ENCODE measurements at regions not wholly inside any gene's neighbourhood (a gene's known extent, or its start where the extent isn't known, plus 50 kb on each side); places are given as distances from the start of the nearest gene placed in this dataset.

GRCh38 chr13:109680930-109681329, 105.5 kb downstream of the IRS2 start:
- ATAC-seq = no peak
- Histone ChIP-seq H3K4me1 (peaks cover 0 to 12% (median 0%) of the 10 kb centered on the region in 3 donors), H3K27ac (no peak overlapping the region), H3K27me3 (no peaks in the 10 kb centered on the region), H3K9me3 (no peaks in the 10 kb centered on the region), H3K36me3 (no peaks in the 10 kb centered on the region), H3K4me3 (no peak overlapping the region)
- WGBS, 2 donors (ENCODE audit: low coverage in 1 of 2) = 73 to 80% methylated on average over 1 to 3 of the region's 4 CpGs
- TF ChIP-seq POLR2A (IDR thresholded peaks at IDR 0.05) (no peak), EP300 (IDR thresholded peaks at IDR 0.05) (no peak), POLR2AphosphoS5 (IDR thresholded peaks at IDR 0.05) (no peak)
- TF ChIP-seq, protein P1, sequence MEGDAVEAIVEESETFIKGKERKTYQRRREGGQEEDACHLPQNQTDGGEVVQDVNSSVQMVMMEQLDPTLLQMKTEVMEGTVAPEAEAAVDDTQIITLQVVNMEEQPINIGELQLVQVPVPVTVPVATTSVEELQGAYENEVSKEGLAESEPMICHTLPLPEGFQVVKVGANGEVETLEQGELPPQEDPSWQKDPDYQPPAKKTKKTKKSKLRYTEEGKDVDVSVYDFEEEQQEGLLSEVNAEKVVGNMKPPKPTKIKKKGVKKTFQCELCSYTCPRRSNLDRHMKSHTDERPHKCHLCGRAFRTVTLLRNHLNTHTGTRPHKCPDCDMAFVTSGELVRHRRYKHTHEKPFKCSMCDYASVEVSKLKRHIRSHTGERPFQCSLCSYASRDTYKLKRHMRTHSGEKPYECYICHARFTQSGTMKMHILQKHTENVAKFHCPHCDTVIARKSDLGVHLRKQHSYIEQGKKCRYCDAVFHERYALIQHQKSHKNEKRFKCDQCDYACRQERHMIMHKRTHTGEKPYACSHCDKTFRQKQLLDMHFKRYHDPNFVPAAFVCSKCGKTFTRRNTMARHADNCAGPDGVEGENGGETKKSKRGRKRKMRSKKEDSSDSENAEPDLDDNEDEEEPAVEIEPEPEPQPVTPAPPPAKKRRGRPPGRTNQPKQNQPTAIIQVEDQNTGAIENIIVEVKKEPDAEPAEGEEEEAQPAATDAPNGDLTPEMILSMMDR (IDR thresholded peaks at IDR 0.05) = no peak

DNA sequence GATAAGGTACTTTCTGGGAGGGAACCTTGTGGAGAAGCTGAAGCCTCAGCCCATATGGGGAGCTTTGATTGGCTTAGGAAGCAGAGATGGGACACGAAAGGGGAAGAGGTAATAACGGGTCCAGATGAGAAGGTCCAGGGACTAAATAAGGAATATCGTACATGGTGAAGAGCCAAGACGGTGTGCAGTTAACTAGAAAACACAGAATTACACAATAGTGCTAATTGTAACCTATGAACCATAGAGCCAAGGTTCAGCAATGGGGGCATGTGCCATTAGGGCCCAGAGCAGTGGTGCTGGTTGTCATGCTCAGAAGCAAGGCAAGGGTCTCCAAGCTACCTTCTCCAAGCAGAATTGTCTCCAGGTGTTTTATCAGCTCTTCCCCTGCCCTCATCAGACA, 106.1 kb downstream of the IRS2 start:
- 76 to 100% methylated on average over 3 to 4 of the region's 4 CpGs for WGBS, 2 donors (ENCODE audit: low coverage in 1 of 2)
- no peak overlapping the region for H3K27ac ChIP-seq
- TF ChIP-seq POLR2A (IDR thresholded peaks at IDR 0.05) (no peak), POLR2AphosphoS5 (IDR thresholded peaks at IDR 0.05) (no peak), EP300 (IDR thresholded peaks at IDR 0.05) (no peak)
- TF ChIP-seq, protein P1 (IDR thresholded peaks at IDR 0.05) = no peak

GRCh38 chr13:109678459-109678858, 107.9 kb downstream of the IRS2 start:
- Histone ChIP-seq H3K27me3 (no peaks in the 10 kb centered on the region), H3K36me3 (no peaks in the 10 kb centered on the region), H3K4me1 (no peaks in the 10 kb centered on the region), H3K4me3 (no peak overlapping the region), H3K9me3 (no peaks in the 10 kb centered on the region), H3K27ac (no peak overlapping the region)
- 76 to 100% methylated on average over 1 to 4 of the region's 4 CpGs for WGBS, 2 donors (ENCODE audit: low coverage in 1 of 2)
- TF ChIP-seq POLR2AphosphoS5 (IDR thresholded peaks at IDR 0.05) (no peak), EP300 (IDR thresholded peaks at IDR 0.05) (no peak)
- TF ChIP-seq, protein P1 (IDR thresholded peaks at IDR 0.05) = no peak
- no peak for ATAC-seq

More for the DNA sequence above, 106.1 kb downstream of the IRS2 start:
- Histone ChIP-seq H3K4me1 (peaks cover 0 to 10% (median 0%) of the 10 kb centered on the region in 3 donors), H3K36me3 (no peaks in the 10 kb centered on the region), H3K27me3 (no peaks in the 10 kb centered on the region), H3K9me3 (no peaks in the 10 kb centered on the region), H3K4me3 (no peak overlapping the region)
- ATAC-seq = no peak

DNA sequence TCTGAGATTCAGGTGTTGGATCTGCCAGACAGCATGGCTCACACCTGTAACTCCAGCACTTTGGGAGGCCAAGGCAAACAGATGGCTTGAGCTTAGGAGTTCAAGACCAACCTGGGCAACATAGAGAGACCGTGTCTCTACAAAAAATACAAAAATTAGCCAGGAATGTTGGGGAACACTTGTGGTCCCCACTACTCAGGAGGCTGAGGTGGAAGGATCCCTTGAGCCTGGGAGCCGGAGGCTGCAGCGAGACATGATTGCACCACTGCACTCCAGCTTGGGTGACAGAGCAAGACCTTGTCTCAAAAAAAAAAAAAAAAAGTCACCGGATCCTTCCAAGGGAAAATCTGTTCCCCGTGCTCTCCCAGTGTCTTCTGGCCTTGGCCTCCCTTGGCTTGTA, 109.2 kb downstream of the IRS2 start:
- ATAC-seq = no peak
- Histone ChIP-seq H3K4me1 (no peaks in the 10 kb centered on the region), H3K36me3 (no peaks in the 10 kb centered on the region), H3K9me3 (no peaks in the 10 kb centered on the region), H3K27me3 (no peaks in the 10 kb centered on the region), H3K27ac (no peak overlapping the region), H3K4me3 (no peak overlapping the region)
- WGBS, 2 donors (ENCODE audit: low coverage in 1 of 2) = 86% methylated on average over 2 to 3 of the region's 5 CpGs
- TF ChIP-seq, protein P1 (IDR thresholded peaks at IDR 0.05) = no peak

- H3K27me3 ChIP-seq = no peaks in the 10 kb centered on the region
- no peak overlapping the region for H3K27ac ChIP-seq
- no peak for ATAC-seq
- no peak overlapping the region for H3K4me3 ChIP-seq
- no peaks in the 10 kb centered on the region for H3K36me3 ChIP-seq
- WGBS, 2 donors (ENCODE audit: low coverage in 1 of 2) = 76 to 80% methylated on average over 1 of the region's 1 CpG
- TF ChIP-seq POLR2A (IDR thresholded peaks at IDR 0.05) (no peak), EP300 (IDR thresholded peaks at IDR 0.05) (no peak), POLR2AphosphoS5 (IDR thresholded peaks at IDR 0.05) (no peak)
- TF ChIP-seq, protein P1 (IDR thresholded peaks at IDR 0.05) = no peak
- no peaks in the 10 kb centered on the region for H3K9me3 ChIP-seq
- H3K4me1 ChIP-seq = no peaks in the 10 kb centered on the region
These were observed 112.9 kb downstream of the IRS2 start for GRCh38 chr13:109673477-109673876.

Measured in gastroesophageal sphincter (tissue), 4 donors.